GM12891 (cell line): ENCODE measurements at regions not wholly inside any gene's neighbourhood (a gene's known extent, or its start where the extent isn't known, plus 50 kb on each side); places are given as distances from the start of the nearest gene placed in this dataset.

Experiments
- POLR2A ChIP-seq: IDR thresholded peaks from 2 replicates; pipeline ENCODE4 v1.6.1; 2011; ENCODE audit warnings: low read depth, low read length, control low read depth
- POLR2AphosphoS5 ChIP-seq: IDR thresholded peaks from 2 replicates; pipeline ENCODE4 v1.6.1; 2011; ENCODE audit warnings: low read depth, low read length, control low read depth
- POU2F2 ChIP-seq: IDR thresholded peaks from 2 replicates; pipeline ENCODE4 v1.6.1; 2011; ENCODE audit warnings: low read depth, mild to moderate bottlenecking, control low read depth, low read length, moderate library complexity
- SPI1 ChIP-seq: IDR thresholded peaks from 2 replicates; pipeline ENCODE4 v1.6.1; 2011; ENCODE audit warnings: low read depth, low read length, control low read depth
- TAF1 ChIP-seq: IDR thresholded peaks from 2 replicates; pipeline ENCODE4 v1.6.1; 2011; ENCODE audit warnings: low read depth, low read length, control low read depth

DNA sequence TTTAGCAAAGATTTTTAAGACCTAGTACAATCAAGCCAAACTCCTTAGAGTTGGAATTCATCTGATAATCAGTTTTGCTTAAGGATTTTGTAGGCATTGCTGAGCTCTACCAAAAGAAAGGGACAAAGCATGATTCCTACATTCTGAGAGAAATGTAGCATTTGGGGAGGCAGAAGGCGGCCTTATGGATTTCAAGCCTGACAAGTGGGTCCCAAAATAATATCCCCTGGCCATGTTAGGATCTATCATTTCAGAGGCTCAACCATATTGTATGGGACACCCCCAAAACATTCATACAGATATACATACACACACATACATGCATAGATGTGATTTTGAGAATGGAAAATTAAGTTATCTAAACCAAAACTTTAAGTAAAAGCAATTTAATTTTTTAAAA is 257.8 kb upstream of the VLDLR start:
- TF ChIP-seq POLR2A (no peak), POLR2AphosphoS5 (no peak), POU2F2 (no peak), SPI1 (no peak), TAF1 (no peak)
